Spleen (tissue), 11 donors: ENCODE measurements at regions not wholly inside any gene's neighbourhood (a gene's known extent, or its start where the extent isn't known, plus 50 kb on each side); places are given as distances from the start of the nearest gene placed in this dataset.

Experiments used
- DNase-seq: peaks from one replicate; pipeline ENCODE4 v3.0.0-alpha.2; 2020
- H3K27ac ChIP-seq, 8 donors: fragments of 200-600 bp; sonication (generic) in 7 of 8; 1 replicate in 4 of 8; 2 replicates in 4 of 8; pipeline versions ENCODE4 v1.5.0 to v1.8.0; 2016 to 2021; ENCODE audit warnings: inconsistent platforms in 4 of 8, mild to moderate bottlenecking in 4 of 8, moderate library complexity in 1 of 8
- H3K27me3 ChIP-seq, 7 donors: fragments of 200-600 bp; sonication (generic) in 6 of 7; replicated peaks in 1 of 7; 1 replicate in 4 of 7; 2 replicates in 3 of 7; pipeline versions ENCODE4 v1.5.0 to v1.8.0; 2016 to 2021; ENCODE audit warnings: inconsistent platforms in 3 of 7, mild to moderate bottlenecking in 1 of 7
- H3K36me3 ChIP-seq, 6 donors: fragments of 200-600 bp; sonication (generic) in 5 of 6; 1 replicate in 4 of 6; 2 replicates in 2 of 6; pipeline versions ENCODE4 v1.5.0 to v1.8.0; 2016 to 2021; ENCODE audit warnings: inconsistent platforms in 2 of 6
- H3K4me1 ChIP-seq, 6 donors: fragments of 200-600 bp; sonication (generic) in 5 of 6; 1 replicate in 3 of 6; 2 replicates in 3 of 6; pipeline versions ENCODE4 v1.5.0 to v1.8.0; 2016 to 2021; ENCODE audit warnings: inconsistent platforms in 3 of 6
- H3K4me3 ChIP-seq, 8 donors: fragments of 200-600 bp; sonication (generic) in 7 of 8; 1 replicate in 4 of 8; 2 replicates in 4 of 8; pipeline versions ENCODE4 v1.5.0 to v1.8.0; 2016 to 2021; ENCODE audit warnings: inconsistent platforms in 4 of 8, mild to moderate bottlenecking in 4 of 8, moderate library complexity in 2 of 8
- H3K9me3 ChIP-seq, 8 donors: fragments of 200-600 bp; sonication (generic) in 7 of 8; 1 replicate in 4 of 8; 2 replicates in 4 of 8; pipeline versions ENCODE4 v1.5.0 to v1.8.0; 2016 to 2021; ENCODE audit warnings: inconsistent platforms in 4 of 8
- CTCF ChIP-seq, 11 experiments: fragments of 200-600 bp in 7 of 11; fragments of 450-650 bp in 4 of 11; sonication (generic) in 4 of 11; IDR thresholded peaks in 8 of 11; conservative IDR thresholded peaks in 3 of 11; 1 replicate in 7 of 11; 2 replicates in 4 of 11; pipeline versions ENCODE4 v1.4.0 to v1.8.0; 2016 to 2021; ENCODE audit warnings: antibody characterized with exemption in 11 of 11, inconsistent platforms in 4 of 11, mild to moderate bottlenecking in 1 of 11
- POLR2A ChIP-seq, 3 donors: fragments of 450-650 bp; IDR thresholded peaks; one replicate each; pipeline ENCODE4 v1.5.1; 2017; ENCODE audit warnings: antibody characterized with exemption in 3 of 3, mild to moderate bottlenecking in 1 of 3
- POLR2AphosphoS5 ChIP-seq, 3 donors: sonication (generic); formaldehyde crosslinking; IDR thresholded peaks; one replicate each; pipeline ENCODE4 v1.5.1; 2017; ENCODE audit warnings: antibody characterized with exemption in 3 of 3
- WGBS, 5 donors: extraction: QIAGEN DNeasy Blood & Tissue Kit in 3 of 5; methylation state at CpG; one replicate each; pipeline versions ENCODE4 v1.1.5 to v1.1.7; 2013 to 2018; 5-methylcytosine and 5-hydroxymethylcytosine counted together
- intact Hi-C: fragments of 100-400 bp; cut with DNase I; formaldehyde crosslinking; loops from one replicate; pipeline ENCODE4 v1.15.0; 2023; ENCODE audit warnings: low total_unique reads
- donor health status: healthy with polysubstance abuse.
- donor health status: DM: no; HTN: no; CAD: no; lungs with moderate emphysema.
- donor health status: DM: no; HTN: no; CAD: no.
- donor health status: Bipolar disorder and iron deficiency.
- donor health status: healthy.
- donor health status: DM: no; HTN: no; CAD: no.
- donor health status: DM: yes; HTN: yes; CAD: no.

GRCh38 chr7:110442381-110442837, 648.5 kb upstream of the LRRN3 start:
- no peaks in the 10 kb centered on the region for H3K36me3 ChIP-seq
- H3K27me3 ChIP-seq = no peaks in the 10 kb centered on the region
- no peak for DNase-seq
- H3K27ac ChIP-seq = no peak overlapping the region
- no peak for TF ChIP-seq POLR2AphosphoS5 (IDR thresholded peaks at IDR 0.05)
- TF ChIP-seq CTCF (IDR thresholded peaks at IDR 0.05 in 8 of 11, conservative IDR thresholded peaks at IDR 0.05 in 3 of 11) = no peak
- no peak for TF ChIP-seq POLR2A (IDR thresholded peaks at IDR 0.05)
- 42 to 55% (median 48%) methylated on average over 4 of the region's 4 CpGs for WGBS, 5 donors
- intact Hi-C loops = no loop called here
- no peaks in the 10 kb centered on the region for H3K4me1 ChIP-seq
- H3K9me3 ChIP-seq = peaks cover 0 to 6% (median 2%) of the 10 kb centered on the region in 8 donors
- H3K4me3 ChIP-seq = no peak overlapping the region

- no peak for DNase-seq
- Histone ChIP-seq H3K4me3 (no peak overlapping the region), H3K4me1 (no peaks in the 10 kb centered on the region), H3K27ac (no peak overlapping the region), H3K9me3 (no peaks in the 10 kb centered on the region), H3K27me3 (no peaks in the 10 kb centered on the region), H3K36me3 (no peaks in the 10 kb centered on the region)
- TF ChIP-seq CTCF (IDR thresholded peaks at IDR 0.05 in 8 of 11, conservative IDR thresholded peaks at IDR 0.05 in 3 of 11) = no peak
- TF ChIP-seq POLR2AphosphoS5 (IDR thresholded peaks at IDR 0.05) = no peak
- TF ChIP-seq POLR2A (IDR thresholded peaks at IDR 0.05) = no peak
- 90 to 97% (median 94%) methylated on average over 6 of the region's 6 CpGs for WGBS, 5 donors
- intact Hi-C loops = no loop called here
These were observed 644.3 kb upstream of the LRRN3 start for GRCh38 chr7:110446658-110447057.

GRCh38 chr7:110448918-110449317, 642.0 kb upstream of the LRRN3 start:
- TF ChIP-seq POLR2A (IDR thresholded peaks at IDR 0.05) (no peak), CTCF (IDR thresholded peaks at IDR 0.05 in 8 of 11, conservative IDR thresholded peaks at IDR 0.05 in 3 of 11) (no peak), POLR2AphosphoS5 (IDR thresholded peaks at IDR 0.05) (no peak)
- H3K36me3 ChIP-seq = no peaks in the 10 kb centered on the region
- no peaks in the 10 kb centered on the region for H3K9me3 ChIP-seq
- H3K27me3 ChIP-seq = no peaks in the 10 kb centered on the region
- H3K27ac ChIP-seq = no peak overlapping the region
- no peak overlapping the region for H3K4me3 ChIP-seq
- H3K4me1 ChIP-seq = no peaks in the 10 kb centered on the region
- intact Hi-C loops = no loop called here
- no peak for DNase-seq

- Histone ChIP-seq H3K4me1 (no peaks in the 10 kb centered on the region), H3K27me3 (no peaks in the 10 kb centered on the region), H3K27ac (no peak overlapping the region), H3K36me3 (no peaks in the 10 kb centered on the region), H3K9me3 (peaks cover 0 to 4% (median 0%) of the 10 kb centered on the region in 8 donors), H3K4me3 (no peak overlapping the region)
- WGBS, 5 donors = 62 to 79% (median 66%) methylated on average over 3 of the region's 3 CpGs
- intact Hi-C loops = no loop called here
- no peak for DNase-seq
- no peak for TF ChIP-seq POLR2AphosphoS5 (IDR thresholded peaks at IDR 0.05)
- no peak for TF ChIP-seq POLR2A (IDR thresholded peaks at IDR 0.05)
- TF ChIP-seq CTCF (IDR thresholded peaks at IDR 0.05 in 8 of 11, conservative IDR thresholded peaks at IDR 0.05 in 3 of 11) = no peak
These were observed 636.2 kb upstream of the LRRN3 start for GRCh38 chr7:110454713-110455112.
